ENCODE measurements at regions not wholly inside any gene's neighbourhood (a gene's known extent, or its start where the extent isn't known, plus 50 kb on each side); places are given as distances from the start of the nearest gene placed in this dataset.

- no peak for TF ChIP-seq TAF1 (IDR thresholded peaks at IDR 0.05; ENCODE audit: low read depth, low read length)
- no peak for TF ChIP-seq POLR2AphosphoS5 (IDR thresholded peaks at IDR 0.05; ENCODE audit: low read depth, low read length)
Observed at GRCh38 chr3:178318340-178318739, 217.9 kb upstream of the KCNMB2 start.

Measured in GM12891 (cell line).